HK-2 (cell line): ENCODE measurements at regions not wholly inside any gene's neighbourhood (a gene's known extent, or its start where the extent isn't known, plus 50 kb on each side); places are given as distances from the start of the nearest gene placed in this dataset.

Experiments
- DNase-seq: peaks from one replicate; pipeline ENCODE4 v3.0.0-alpha.2; 2018; ENCODE audit not compliant: unreplicated experiment

DNA sequence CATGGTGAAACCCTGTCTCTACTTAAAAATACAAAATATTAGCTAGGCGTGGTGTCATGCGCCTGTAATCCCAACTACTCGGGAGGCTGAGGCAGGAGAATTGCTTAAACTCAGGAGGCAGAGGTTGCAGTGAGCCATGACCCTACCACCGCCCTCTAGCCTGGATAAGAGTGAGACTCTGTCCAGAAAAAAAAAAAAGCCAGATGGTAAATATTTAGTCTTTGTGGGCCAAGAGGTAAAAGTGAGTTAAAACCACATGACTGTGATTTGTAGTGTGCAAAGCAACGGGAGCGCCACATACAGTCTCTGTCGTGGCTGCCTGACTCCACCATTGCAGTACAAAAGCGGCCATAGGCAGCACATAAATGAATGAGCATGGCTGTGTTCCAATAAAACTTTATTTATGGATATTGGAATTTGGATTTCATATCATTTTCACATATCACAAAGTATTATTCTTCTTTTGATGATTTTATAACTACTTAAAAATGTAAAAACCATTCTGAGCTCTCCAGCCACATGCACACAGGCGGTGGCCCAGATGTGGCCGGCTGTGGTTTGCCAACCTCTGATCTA is 51.8 kb upstream of the CASZ1 start:
- DNase-seq: no peak

- no peak for DNase-seq
Observed at GRCh38 chr1:10850026-10850425, 53.6 kb upstream of the CASZ1 start.

DNA sequence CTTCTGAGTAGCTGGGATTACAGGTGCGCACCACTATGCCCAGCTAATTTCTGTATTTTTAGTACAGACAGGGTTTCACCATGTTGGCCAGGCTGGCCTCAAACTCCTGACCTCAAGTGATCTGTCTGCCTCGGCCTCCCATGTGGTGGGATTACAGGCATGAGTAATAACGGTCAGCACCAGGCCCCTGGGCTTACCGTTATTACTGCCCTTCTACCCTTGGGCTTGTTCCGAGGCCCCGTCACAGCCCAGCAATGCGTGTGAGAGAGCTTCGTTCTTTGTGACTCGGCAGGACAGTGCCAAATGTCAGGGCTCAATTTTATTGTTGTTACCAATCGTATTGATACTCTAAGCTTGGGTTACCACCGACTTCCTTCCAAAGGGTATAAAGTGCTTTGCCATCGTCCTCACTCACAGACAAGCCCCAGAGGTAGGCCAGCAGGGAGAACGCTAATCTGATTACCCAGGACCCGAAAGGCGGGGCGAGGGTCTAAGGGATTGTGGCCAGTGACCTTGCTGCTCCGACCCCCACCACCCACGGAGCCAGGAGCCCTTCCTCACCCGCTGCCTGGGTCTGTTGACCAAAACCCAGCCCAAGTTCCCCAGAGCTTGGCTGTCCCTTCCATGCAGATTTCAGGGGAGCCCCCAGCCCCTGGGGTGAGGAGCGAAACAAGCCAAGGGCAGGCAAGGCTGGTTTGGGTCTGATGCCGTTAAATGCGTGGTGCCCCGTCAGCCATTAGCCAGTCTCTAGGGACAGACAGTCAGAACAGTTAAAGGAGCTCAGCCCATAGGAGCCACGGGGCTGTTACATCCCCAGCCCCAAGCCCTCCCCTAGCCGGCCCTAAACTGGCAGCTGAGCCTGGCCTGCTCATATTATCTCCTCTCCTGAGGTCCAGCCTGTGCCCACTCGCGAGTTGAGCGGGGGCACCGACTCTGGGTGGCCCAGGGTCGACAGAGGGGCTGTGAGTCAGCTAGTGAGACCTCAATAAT is 54.9 kb upstream of the CASZ1 start:
- DNase-seq: no peak

DNA sequence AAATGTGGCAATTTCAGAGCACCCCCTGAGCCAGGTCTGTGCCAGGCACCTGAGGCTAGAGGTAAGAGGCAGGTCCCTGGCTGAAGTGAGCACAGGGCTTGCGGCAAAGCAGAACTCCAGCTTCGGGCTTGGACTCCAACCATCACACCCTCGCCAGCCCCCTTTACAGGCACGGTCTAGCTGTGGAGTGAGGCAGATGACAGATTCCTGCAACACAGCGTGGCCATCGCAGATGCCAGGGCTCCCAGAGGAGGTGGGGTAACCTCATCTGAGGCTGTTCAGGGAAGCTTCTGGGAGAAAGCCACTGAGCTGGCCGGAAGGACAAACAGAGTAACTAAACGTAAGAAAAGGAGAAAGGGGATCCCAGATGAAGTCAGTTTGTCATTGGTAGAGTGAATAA is 55.6 kb upstream of the CASZ1 start:
- DNase-seq: no peak

- DNase-seq: no peak
Observed at GRCh38 chr1:10852486-10852885, 56.0 kb upstream of the CASZ1 start.

GRCh38 chr1:10852998-10853520 is 56.6 kb upstream of the CASZ1 start:
- no peak for DNase-seq

- no peak for DNase-seq
Observed at GRCh38 chr1:10853701-10854100, 57.3 kb upstream of the CASZ1 start.

DNA sequence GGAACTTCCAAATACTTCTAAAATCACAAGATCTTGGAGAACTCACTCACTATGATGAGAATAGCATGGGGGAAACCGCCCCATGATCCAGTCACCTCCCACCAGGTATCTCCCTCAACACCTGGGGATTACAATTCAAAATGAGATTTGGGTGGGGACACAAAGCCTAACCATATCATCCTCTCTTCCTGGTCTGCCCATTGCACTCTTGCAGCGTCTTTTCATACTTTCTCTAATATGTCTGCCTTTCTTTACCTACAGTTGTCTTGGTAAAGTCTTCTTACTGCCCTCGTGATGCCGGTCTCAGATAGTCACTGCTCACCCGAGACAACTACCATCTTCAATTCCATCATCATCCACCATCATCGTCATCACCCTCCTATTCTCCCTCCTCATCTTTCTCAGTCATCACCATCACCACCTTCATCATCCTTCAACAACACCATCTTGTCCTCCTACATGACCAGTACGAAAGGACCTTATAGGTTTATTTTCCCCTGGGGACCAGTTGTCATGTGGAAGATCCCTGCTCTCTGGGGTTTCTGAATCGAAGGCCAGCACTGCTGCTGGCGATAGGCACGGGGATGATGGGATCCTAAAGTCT is 58.5 kb upstream of the CASZ1 start:
- DNase-seq: no peak

DNA sequence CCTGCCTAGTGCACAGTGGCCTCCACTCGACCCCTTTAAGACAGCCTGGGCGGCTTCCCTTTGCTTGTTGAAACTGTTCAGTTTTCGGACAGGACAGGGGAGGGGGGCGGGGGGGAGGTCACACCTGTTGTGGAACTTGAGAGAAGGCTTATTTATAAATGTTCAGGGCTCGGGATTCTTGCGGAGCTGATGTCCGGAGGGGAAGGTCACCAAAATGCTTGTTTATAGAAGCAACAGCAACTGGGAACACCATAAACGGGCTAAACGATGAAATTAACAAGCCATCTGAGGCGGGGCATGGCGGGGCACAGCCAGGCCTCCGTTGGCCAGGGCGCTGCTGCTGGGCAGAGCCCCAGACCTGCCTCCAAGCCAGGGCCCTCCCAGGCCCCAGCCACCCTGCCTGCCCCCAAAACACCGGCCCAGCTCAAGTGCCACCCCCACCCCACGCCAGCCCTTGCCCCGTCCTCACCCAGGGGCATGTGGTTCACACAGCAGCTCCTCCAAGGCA is 59.8 kb upstream of the CASZ1 start:
- no peak for DNase-seq

GRCh38 chr1:10856863-10857598 is 60.6 kb upstream of the CASZ1 start:
- no peak for DNase-seq

DNA sequence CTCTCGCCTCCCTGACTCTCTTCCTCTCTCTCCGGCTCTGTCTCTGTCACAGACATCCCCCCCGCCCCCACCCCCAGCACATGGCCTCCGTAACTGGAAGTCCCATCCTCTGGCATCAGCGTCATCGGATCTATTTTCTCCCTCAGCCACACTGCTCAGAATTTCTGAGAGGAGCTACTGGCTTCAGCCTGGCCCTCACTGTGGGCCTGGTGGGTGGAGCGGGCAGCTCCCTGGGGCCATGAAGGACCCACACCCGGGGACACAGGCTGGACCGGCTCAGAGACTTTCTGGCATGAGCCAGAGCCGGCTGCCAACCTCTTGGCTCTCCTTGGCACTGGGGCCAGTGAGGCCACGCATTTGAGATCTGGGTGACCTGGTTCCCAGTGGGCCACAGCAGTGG is 61.2 kb upstream of the CASZ1 start:
- DNase-seq: no peak

DNA sequence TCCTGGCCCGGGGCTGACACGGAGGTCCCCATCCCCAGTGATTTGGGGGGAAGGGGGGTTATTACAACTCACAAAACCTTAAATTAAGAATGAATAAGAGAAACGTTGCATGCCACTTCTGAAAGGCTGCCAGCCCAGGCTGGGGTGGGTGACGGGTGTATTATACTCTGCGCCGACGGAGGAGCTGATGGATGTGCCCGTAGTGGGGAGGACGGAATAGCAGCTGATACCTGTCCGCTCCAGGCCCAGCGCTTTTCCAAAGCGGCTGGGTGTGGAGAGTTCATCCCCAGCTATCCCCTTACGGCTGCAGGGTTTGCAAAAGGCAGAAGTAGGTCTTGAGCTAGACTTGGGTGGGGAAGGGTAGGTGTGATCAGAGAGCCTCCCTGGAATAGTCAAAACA is 63.8 kb upstream of the CASZ1 start:
- DNase-seq: no peak

- no peak for DNase-seq
Observed at GRCh38 chr1:10860682-10861081, 64.2 kb upstream of the CASZ1 start.

DNA sequence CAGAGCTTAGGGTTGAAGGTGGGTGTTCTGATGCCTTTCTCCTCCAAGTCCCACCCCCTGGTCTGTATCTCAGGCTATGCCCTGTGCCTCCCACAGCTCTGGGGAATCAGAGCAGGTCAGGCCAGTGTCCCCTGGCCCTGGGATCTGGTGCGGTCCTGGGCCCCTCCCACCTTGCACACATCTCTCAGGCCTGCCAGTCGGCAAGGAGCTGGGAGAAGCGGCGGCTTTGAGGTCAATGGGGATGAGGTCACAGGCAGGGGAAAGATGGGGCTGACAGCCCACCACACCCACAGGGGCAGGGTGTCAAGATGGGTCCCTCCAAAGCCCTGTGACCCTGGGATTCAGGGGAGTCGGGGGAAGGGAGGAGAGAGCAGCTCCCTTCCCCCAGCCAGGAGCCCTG is 65.4 kb upstream of the CASZ1 start:
- DNase-seq: no peak

- DNase-seq: no peak
Observed at GRCh38 chr1:10862743-10863335, 66.4 kb upstream of the CASZ1 start.

DNA sequence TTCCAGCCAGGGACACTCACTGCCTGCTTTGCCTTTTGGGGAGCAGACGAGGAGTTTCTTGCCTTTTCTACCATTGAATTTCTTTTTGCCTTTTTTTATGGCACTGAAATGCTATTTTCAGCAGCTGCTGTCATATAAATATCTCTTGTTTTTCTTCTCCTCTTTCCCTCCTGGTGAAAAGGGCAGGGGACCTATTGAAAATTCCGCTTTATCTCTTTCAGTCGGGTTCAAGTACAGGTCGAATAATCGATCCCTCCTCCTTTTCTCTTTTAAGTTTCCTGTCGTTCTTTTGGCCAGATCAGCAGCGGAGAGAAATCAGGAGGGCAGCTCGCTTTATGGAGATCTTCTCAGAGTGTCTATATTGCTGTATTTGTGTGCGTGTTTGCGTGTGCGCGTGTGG is 67.4 kb upstream of the CASZ1 start:
- no peak for DNase-seq

DNA sequence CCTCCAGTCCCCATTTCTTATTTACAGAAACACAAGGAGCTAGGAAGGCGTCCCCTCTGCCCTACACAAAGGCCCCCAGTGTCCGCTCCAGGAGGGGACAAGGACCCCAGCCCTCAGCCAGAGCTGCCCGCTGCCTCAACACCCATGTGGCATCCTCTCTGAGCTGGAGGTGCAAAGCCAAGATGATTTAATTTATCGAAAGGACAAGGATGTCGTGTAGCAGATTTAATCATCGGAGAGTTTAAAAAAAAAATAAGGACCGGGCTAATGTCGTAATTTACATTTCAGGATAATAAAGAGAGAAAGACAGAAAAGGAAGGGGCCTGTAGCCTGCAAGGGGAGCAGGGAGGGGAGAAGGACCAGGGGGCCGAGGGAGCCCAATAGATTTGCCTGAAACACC is 68.3 kb upstream of the CASZ1 start:
- DNase-seq: no peak

GRCh38 chr1:10865518-10866320 is 69.3 kb upstream of the CASZ1 start:
- DNase-seq: no peak

GRCh38 chr1:10866321-10867093 is 70.1 kb upstream of the CASZ1 start:
- no peak for DNase-seq
